ENCODE measurements at regions not wholly inside any gene's neighbourhood (a gene's known extent, or its start where the extent isn't known, plus 50 kb on each side); places are given as distances from the start of the nearest gene placed in this dataset.

GRCh38 chr5:2288466-2288865 is 405.7 kb upstream of the IRX4 start:
- Histone ChIP-seq H3K27me3 (replicated peaks in 1 of 7) (peaks cover 0 to 4% (median 0%) of the 10 kb centered on the region in 7 donors), H3K9me3 (no peaks in the 10 kb centered on the region), H3K36me3 (no peaks in the 10 kb centered on the region), H3K4me1 (no peaks in the 10 kb centered on the region), H3K4me3 (no peak overlapping the region), H3K27ac (no peak overlapping the region)
- no peak for DNase-seq
- TF ChIP-seq POLR2AphosphoS5 (IDR thresholded peaks at IDR 0.05) (no peak), POLR2A (IDR thresholded peaks at IDR 0.05) (no peak)
- TF ChIP-seq, protein P1, sequence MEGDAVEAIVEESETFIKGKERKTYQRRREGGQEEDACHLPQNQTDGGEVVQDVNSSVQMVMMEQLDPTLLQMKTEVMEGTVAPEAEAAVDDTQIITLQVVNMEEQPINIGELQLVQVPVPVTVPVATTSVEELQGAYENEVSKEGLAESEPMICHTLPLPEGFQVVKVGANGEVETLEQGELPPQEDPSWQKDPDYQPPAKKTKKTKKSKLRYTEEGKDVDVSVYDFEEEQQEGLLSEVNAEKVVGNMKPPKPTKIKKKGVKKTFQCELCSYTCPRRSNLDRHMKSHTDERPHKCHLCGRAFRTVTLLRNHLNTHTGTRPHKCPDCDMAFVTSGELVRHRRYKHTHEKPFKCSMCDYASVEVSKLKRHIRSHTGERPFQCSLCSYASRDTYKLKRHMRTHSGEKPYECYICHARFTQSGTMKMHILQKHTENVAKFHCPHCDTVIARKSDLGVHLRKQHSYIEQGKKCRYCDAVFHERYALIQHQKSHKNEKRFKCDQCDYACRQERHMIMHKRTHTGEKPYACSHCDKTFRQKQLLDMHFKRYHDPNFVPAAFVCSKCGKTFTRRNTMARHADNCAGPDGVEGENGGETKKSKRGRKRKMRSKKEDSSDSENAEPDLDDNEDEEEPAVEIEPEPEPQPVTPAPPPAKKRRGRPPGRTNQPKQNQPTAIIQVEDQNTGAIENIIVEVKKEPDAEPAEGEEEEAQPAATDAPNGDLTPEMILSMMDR (IDR thresholded peaks at IDR 0.05 in 8 of 11, conservative IDR thresholded peaks at IDR 0.05 in 3 of 11) = no peak
- 87 to 92% (median 91%) methylated on average over 11 of the region's 11 CpGs for WGBS, 5 donors
- intact Hi-C loops (cut with DNase I; ENCODE audit: low total_unique reads) = no loop called here

DNA sequence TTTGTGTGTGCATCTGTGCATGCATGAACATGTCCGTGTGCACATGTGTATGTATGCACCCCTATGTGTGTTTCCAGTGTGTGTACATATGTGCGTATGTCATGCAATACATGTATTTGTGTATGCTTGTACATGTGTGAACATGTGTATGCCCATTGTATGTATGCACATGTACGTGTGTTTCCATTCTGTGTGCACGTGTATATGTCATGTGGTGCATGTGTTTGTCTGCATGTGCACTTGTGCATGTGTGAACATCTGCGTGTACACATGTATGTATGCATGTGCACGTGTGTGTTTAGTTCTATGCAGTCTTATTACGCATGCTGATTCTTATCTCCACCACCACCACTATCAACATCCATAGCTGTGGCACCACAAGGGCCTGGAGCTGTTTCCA is 403.5 kb upstream of the IRX4 start:
- WGBS, 5 donors = 81 to 92% (median 87%) methylated on average over 7 of the region's 7 CpGs
- intact Hi-C loops (cut with DNase I; ENCODE audit: low total_unique reads) = no loop called here
- no peak for DNase-seq
- H3K9me3 ChIP-seq = no peaks in the 10 kb centered on the region
- no peaks in the 10 kb centered on the region for H3K36me3 ChIP-seq
- H3K27ac ChIP-seq = no peak overlapping the region
- peaks cover 0 to under 1% (median 0%) of the 10 kb centered on the region in 7 donors for H3K27me3 ChIP-seq (replicated peaks in 1 of 7)
- TF ChIP-seq POLR2AphosphoS5 (IDR thresholded peaks at IDR 0.05) (no peak), POLR2A (IDR thresholded peaks at IDR 0.05) (no peak)
- no peaks in the 10 kb centered on the region for H3K4me1 ChIP-seq
- no peak overlapping the region for H3K4me3 ChIP-seq

DNA sequence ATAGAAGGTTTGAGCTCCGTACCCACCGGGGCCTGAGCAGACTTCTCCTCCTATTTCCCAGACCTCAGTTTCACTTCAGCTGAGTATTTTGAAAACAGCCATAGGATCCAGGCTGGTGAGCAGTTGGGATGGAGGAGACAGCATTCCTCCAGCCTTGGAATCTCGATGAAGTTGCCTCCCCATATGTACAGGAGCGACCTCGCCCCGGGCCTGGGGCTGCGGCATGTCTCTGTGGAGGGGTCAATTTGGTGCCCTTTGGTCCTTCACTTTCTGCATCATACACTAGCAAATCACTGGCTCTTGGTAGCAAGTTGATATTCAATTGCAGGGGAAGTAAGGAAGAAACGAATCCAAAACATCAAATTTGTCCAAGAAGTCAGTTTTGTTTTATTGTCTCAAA is 402.0 kb upstream of the IRX4 start:
- Histone ChIP-seq H3K4me1 (no peaks in the 10 kb centered on the region), H3K9me3 (no peaks in the 10 kb centered on the region), H3K27me3 (replicated peaks in 1 of 7) (no peaks in the 10 kb centered on the region), H3K27ac (no peak overlapping the region), H3K36me3 (no peaks in the 10 kb centered on the region), H3K4me3 (no peak overlapping the region)
- 53 to 90% (median 86%) methylated on average over 1 to 8 of the region's 8 CpGs for WGBS, 5 donors
- TF ChIP-seq, protein P1 (IDR thresholded peaks at IDR 0.05 in 8 of 11, conservative IDR thresholded peaks at IDR 0.05 in 3 of 11) = no peak
- TF ChIP-seq POLR2AphosphoS5 (IDR thresholded peaks at IDR 0.05) = no peak
- no peak for TF ChIP-seq POLR2A (IDR thresholded peaks at IDR 0.05)
- intact Hi-C loops (cut with DNase I; ENCODE audit: low total_unique reads) = no loop called here
- no peak for DNase-seq

DNA sequence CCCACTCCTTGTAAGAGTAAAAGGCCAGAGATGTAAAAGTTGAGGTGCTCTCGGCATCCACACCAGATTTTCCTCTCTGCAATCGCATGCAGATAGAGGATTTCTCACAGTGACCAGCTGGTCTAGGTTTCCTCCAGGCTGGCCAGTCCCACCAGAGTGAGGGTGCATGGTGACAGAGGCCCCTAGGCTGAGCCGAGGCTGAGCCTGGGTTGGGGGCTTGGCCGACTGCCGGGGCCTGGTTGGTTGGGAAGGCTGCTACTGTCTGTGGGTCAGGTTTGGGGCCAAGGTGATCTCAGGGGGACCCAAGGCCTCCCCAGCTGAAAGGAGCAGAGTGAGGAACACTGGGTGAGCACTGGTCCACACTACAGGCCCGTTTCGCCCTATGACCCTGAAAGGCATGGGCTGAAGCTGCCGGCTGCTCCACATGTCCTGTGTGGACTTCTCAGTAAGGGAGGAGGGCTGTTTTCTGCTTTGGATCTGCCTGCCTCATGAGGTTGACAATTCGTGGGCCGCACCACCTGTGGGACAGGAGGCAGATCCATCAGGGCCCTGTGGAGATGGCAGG is 400.8 kb upstream of the IRX4 start:
- intact Hi-C loops (cut with DNase I; ENCODE audit: low total_unique reads) = no loop called here
- DNase-seq = no peak
- Histone ChIP-seq H3K4me1 (no peaks in the 10 kb centered on the region), H3K27ac (no peak overlapping the region), H3K36me3 (no peaks in the 10 kb centered on the region), H3K27me3 (replicated peaks in 1 of 7) (no peaks in the 10 kb centered on the region), H3K4me3 (no peak overlapping the region), H3K9me3 (no peaks in the 10 kb centered on the region)
- WGBS, 5 donors = 75 to 92% (median 86%) methylated on average over 7 to 10 of the region's 10 CpGs
- TF ChIP-seq POLR2AphosphoS5 (IDR thresholded peaks at IDR 0.05) (no peak), POLR2A (IDR thresholded peaks at IDR 0.05) (no peak)
- TF ChIP-seq, protein P1 (IDR thresholded peaks at IDR 0.05 in 8 of 11, conservative IDR thresholded peaks at IDR 0.05 in 3 of 11) = no peak

GRCh38 chr5:2282893-2283292 is 400.2 kb upstream of the IRX4 start:
- WGBS, 5 donors = 78 to 89% (median 82%) methylated on average over 7 of the region's 7 CpGs
- no peaks in the 10 kb centered on the region for H3K36me3 ChIP-seq
- H3K9me3 ChIP-seq = no peaks in the 10 kb centered on the region
- DNase-seq = no peak
- H3K27ac ChIP-seq = no peak overlapping the region
- intact Hi-C loops (cut with DNase I; ENCODE audit: low total_unique reads) = no loop called here
- H3K4me1 ChIP-seq = no peaks in the 10 kb centered on the region
- no peak overlapping the region for H3K4me3 ChIP-seq
- H3K27me3 ChIP-seq (replicated peaks in 1 of 7) = no peaks in the 10 kb centered on the region
- TF ChIP-seq POLR2A (IDR thresholded peaks at IDR 0.05) (no peak), POLR2AphosphoS5 (IDR thresholded peaks at IDR 0.05) (no peak)
- TF ChIP-seq, protein P1 (IDR thresholded peaks at IDR 0.05 in 8 of 11, conservative IDR thresholded peaks at IDR 0.05 in 3 of 11) = no peak

Data from spleen (tissue), 11 donors.